ENCODE measurements at regions not wholly inside any gene's neighbourhood (a gene's known extent, or its start where the extent isn't known, plus 50 kb on each side); places are given as distances from the start of the nearest gene placed in this dataset.
"Not testable (repeated sequence)": the region's sequence is repeated elsewhere in the genome, so short reads cannot be mapped to it uniquely, and the experiment has no call there.

- DNase-seq (ENCODE audit: low spot score), result no peak
Observed at GRCh38 chr2:52386433-52387030, 1354.6 kb upstream of the NRXN1 start.

GRCh38 chr2:52383541-52383940, 1351.6 kb upstream of the NRXN1 start:
- DNase-seq (ENCODE audit: low spot score), result no peak

DNA sequence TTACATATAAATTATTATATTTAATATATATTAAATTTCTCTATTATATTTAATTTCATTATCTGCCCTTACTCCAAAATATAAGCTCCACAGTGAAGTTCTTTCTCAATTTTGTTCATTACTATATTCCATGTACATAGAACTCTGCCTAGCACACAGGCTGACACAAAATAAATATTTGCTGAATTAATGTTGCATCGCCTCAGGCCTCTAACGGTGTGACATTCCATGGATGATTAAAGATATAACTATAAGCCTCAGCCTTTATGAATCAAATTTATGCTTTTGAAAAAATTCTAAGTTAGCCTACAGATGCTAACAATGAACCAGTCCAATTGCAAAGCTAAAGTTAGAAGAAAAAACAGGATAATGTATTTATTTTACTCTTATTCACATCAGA, 1337.2 kb upstream of the NRXN1 start:
- DNase-seq (ENCODE audit: low spot score), result no peak

DNA sequence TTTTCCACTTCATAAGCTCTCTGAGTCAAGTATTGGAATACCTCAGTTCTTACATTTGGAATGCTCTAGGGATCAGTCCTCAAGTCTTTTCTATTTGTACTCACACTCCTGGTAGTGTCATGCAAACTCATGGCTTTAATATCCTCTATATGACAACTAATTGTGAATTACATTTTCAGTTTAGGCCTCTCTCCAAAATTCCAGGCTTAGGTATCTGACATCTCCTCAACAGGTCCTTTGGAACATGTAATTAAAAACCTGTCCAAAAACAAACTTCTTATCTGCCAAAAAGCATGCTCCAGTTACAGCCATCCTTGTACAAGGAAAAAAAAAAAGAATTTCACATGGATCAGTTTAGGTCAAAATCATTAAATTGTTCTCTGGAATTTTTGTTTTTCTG, 1336.2 kb upstream of the NRXN1 start:
- DNase-seq (ENCODE audit: low spot score), result no peak

DNA sequence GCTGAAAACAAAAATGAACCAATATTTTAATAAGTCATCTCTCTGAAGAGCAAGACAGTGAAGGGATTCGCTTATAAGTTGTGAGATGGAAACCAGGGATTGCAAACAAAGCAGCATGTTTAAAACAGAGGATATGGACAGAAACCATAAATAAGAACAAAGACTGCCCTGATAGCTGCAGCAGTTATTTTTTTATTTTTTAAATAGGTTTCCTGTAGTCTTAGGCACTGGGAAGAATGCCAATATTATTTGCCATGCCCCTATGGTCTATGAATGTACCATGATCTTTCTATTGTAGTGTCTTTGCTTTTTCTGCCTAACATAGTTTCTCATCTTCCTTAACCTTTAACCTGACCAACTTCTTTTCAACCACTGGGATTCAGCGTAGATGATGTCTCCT, 1334.0 kb upstream of the NRXN1 start:
- DNase-seq (ENCODE audit: low spot score), result peak; percentile 2

GRCh38 chr2:52356556-52356955, 1324.6 kb upstream of the NRXN1 start:
- DNase-seq (ENCODE audit: low spot score), result no peak

DNA sequence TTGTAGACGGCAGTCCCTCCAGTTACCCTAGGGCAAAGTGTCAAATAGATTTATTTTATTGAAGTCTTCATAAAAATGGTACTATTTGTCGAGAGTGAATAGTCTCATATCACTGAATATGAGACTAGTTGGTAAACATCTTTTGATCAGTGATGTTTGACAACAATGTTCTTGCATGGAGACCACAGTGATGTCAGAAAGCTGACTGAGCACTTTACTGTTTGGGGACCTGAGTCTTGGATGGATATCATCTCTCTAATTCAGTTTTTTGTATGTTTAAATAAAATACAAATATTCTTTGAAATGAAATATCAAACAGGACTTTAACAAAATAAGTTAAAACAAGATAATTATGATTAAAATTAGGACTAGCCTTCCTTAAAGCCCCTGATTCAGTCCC, 1315.4 kb upstream of the NRXN1 start:
- DNase-seq (ENCODE audit: low spot score), result no peak

DNA sequence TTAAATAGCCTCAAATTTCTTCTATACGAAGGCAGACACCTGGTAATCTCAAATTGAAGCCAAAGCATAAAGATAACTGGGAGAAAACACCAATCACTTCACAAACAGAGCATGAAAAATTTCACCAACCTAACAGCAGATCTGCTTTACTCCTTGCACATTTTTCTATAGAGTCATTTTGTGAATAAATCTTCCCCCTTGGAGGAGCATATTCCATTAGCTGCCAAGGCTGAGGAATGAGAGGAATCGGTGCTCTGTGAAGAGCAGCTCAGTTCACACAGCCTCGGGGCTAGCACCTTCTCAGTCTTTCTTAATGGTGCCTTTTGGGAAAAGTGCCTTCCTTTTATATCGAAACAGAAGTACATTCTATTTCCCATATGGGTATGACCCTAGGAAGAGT, 1313.7 kb upstream of the NRXN1 start:
- DNase-seq (ENCODE audit: low spot score), result no peak

- no peak for DNase-seq (ENCODE audit: low spot score)
Observed at GRCh38 chr2:52345082-52345481, 1313.2 kb upstream of the NRXN1 start.

DNA sequence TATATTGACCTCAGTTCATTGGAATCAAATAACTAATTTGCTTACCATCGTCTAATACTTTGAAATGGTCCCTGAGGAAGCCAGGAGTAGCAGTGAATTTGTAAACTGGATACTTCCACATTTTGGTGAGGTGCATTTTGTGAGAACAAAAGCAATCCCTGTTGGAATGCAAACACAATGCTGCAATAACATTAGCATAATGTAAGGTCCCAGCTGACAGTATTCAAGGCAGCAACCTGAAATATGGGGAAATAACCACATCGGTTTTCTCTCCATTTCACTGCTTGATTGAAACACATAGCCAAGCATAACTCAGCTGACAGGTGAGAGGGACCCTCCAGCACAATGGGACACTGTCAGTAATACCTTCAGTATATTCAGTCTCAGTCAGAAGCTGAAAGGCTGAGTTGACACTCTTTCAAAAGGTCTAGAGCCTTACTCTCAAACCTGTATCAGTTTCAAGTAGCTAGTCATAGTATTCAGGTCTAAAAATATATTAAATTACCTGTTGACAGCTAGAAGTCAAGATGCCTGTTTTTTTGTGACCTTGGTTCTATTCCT, 1311.9 kb upstream of the NRXN1 start:
- no peak for DNase-seq (ENCODE audit: low spot score)

GRCh38 chr2:52343010-52343409, 1311.1 kb upstream of the NRXN1 start:
- DNase-seq (ENCODE audit: low spot score), result no peak

DNA sequence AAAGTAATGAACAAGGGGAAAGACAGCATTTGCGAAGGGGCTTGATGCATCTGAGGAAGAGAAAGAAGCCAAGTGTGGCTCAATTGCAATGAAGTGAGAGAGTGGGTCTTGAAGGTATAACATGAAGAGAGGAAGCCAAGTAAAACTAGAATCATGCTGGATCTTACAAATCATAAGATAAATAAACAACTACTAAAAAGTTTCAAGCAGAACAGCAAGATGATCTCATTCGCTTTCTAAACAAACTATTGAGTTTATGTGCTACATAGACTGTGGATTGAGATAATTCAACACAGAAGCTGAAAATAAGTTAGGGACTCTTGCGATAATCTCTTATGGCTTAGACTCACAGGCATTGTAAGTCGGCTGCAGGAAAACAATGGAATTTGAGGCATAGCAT, 1310.5 kb upstream of the NRXN1 start:
- DNase-seq (ENCODE audit: low spot score), result no peak

GRCh38 chr2:52341732-52342131, 1309.8 kb upstream of the NRXN1 start:
- DNase-seq (ENCODE audit: low spot score), result no peak

- DNase-seq (ENCODE audit: low spot score), result no peak
Observed at GRCh38 chr2:52340171-52340570, 1308.2 kb upstream of the NRXN1 start.

DNA sequence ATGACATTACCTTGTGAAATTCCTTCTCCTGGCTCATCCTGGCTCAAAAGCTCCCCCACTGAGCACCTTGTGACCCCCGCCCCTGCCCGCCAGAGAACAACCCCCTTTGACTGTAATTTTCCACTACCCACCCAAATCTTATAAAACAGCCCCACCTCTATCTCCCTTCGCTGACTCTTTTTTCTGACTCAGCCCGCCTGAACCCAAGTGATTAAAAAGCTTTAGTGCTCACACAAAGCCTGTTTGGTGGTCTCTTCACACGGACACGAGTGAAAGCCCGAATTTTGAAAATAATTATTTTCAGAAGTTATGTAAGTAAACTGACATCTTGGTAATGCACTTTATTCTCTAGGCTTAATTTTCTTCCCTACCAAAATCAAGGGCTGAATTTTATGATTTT, 1305.9 kb upstream of the NRXN1 start:
- DNase-seq (ENCODE audit: low spot score), result not testable (repeated sequence)

GRCh38 chr2:52336951-52337350, 1305.0 kb upstream of the NRXN1 start:
- no peak for DNase-seq (ENCODE audit: low spot score)

DNA sequence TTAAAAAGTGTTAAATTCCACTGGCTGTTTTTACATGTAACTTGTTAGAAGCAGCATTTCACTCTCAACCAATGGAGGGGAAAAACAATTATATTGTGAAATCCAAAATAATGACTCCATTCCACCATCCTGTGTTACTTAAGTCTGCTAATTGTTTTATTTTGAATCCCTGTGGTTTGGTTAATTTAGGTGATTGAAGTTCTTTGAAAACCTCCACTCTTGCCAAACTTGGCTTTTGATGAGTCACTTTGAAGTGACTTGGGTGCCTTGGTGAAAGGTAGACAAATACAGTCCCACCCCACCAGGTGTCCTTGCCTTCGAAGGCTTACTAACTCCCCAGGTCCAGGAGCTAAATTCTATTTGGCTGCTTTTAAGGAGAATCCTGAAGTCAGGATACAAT, 1303.8 kb upstream of the NRXN1 start:
- no peak for DNase-seq (ENCODE audit: low spot score)

DNA sequence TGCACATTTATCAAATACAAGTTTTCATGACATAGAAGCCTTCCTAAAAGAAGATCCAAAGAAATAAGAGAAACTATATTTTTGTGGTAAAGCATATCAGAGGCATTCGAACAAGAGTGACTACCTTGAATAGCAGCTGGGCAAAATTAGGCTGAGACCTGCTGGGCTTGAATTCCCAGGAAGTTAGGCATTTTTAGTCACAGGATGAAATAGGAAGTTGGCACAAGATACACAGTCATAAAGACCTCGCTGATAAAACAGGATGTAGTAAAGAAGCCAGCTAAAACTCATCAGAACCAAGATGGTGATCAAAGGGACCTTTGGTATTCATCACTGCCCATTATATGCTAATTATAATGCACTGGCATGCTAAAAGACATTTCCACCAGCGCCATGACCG, 1302.3 kb upstream of the NRXN1 start:
- no peak for DNase-seq (ENCODE audit: low spot score)

GRCh38 chr2:52327641-52328040, 1295.7 kb upstream of the NRXN1 start:
- no peak for DNase-seq (ENCODE audit: low spot score)

- no peak for DNase-seq (ENCODE audit: low spot score)
Observed at GRCh38 chr2:52314231-52314630, 1282.3 kb upstream of the NRXN1 start.

GRCh38 chr2:52312486-52312885, 1280.6 kb upstream of the NRXN1 start:
- DNase-seq (ENCODE audit: low spot score), result no peak

- DNase-seq (ENCODE audit: low spot score), result no peak
Observed at GRCh38 chr2:52311862-52312261, 1279.9 kb upstream of the NRXN1 start.

- DNase-seq (ENCODE audit: low spot score), result no peak
Observed at GRCh38 chr2:52308156-52308555, 1276.2 kb upstream of the NRXN1 start.

- no peak for DNase-seq (ENCODE audit: low spot score)
Observed at GRCh38 chr2:52294628-52295027, 1262.7 kb upstream of the NRXN1 start.

DNA sequence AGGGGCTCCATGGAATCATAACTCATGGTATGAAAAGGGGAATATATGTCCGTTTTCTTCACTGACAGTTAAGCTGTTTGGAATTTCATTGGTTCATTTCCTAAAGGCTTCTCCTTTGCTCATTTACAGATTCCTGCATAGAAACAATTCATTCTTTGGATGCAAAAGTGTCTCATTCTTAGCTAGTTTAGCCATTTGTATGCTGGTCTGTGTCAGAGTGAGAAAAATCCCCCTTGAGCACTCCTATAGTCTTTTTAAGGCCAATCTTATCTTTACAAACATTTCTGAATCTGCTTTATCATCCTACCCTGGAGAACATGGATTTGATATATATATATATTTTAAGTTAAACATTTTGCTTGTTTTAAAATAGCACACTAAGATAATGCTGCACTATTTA, 1260.9 kb upstream of the NRXN1 start:
- no peak for DNase-seq (ENCODE audit: low spot score)
